HEK293 (cell line): ENCODE measurements at regions not wholly inside any gene's neighbourhood (a gene's known extent, or its start where the extent isn't known, plus 50 kb on each side); places are given as distances from the start of the nearest gene placed in this dataset.

Experiments
- CTCF ChIA-PET: fragments of 350-600 bp; formaldehyde crosslinking; extraction: SDS; loops from one replicate; lab custom pipeline; 2021; ENCODE audit warnings: antibody characterized with exemption; lab: Yijun Ruan, JAX
- POLR2A ChIA-PET: fragments of 300-600 bp; formaldehyde crosslinking; extraction: SDS; loops from one replicate; lab custom pipeline; 2020; ENCODE audit warnings: antibody characterized with exemption, inconsistent platforms; lab: Yijun Ruan, JAX
- H3K27ac ChIP-seq: fragments of 200-500 bp; sonication (Bioruptor generic); 2 replicates; pipeline ENCODE4 v1.5.1; 2014; ENCODE audit warnings: low read depth, low read length, control low read depth, inconsistent platforms; ENCODE audit errors: extremely low read depth
- H3K36me3 ChIP-seq, 2 experiments: fragments of 200-500 bp in 1 of 2; sonication (Bioruptor generic) in 1 of 2; 1 replicate in 1 of 2; 2 replicates in 1 of 2; pipeline ENCODE4 v1.5.1; 2014 to 2017; ENCODE audit warnings: inconsistent platforms in 2 of 2, low read length in 2 of 2; ENCODE audit not compliant: control insufficient read depth in 2 of 2, insufficient read depth in 1 of 2
- H3K4me1 ChIP-seq: fragments of 200-500 bp; sonication (Bioruptor generic); 2 replicates; pipeline ENCODE4 v1.5.1; 2014; ENCODE audit warnings: mild to moderate bottlenecking, low read length, inconsistent platforms; ENCODE audit not compliant: control insufficient read depth, insufficient read depth
- H3K4me3 ChIP-seq: 2 replicates; pipeline ENCODE4 v1.5.1; 2011; ENCODE audit warnings: low read depth, mild to moderate bottlenecking, control low read depth, low read length, moderate library complexity
- H3K9me3 ChIP-seq: fragments of 200-500 bp; sonication (Bioruptor generic); 2 replicates; pipeline ENCODE4 v1.5.1; 2014; ENCODE audit warnings: low read depth, low read length, inconsistent platforms; ENCODE audit not compliant: control insufficient read depth, insufficient read depth
- HOXC10 ChIP-seq: sonication (generic); formaldehyde crosslinking; IDR thresholded peaks from 2 replicates; pipeline ENCODE4 v1.8.1; 2023; ENCODE audit warnings: mild to moderate bottlenecking, missing genetic modification reagents
- HOXD13 ChIP-seq: sonication (generic); formaldehyde crosslinking; IDR thresholded peaks from 2 replicates; pipeline ENCODE4 v1.8.0; 2022; ENCODE audit warnings: missing genetic modification reagents, borderline replicate concordance
- INSM2 ChIP-seq: fragments of 450-650 bp; formaldehyde crosslinking; IDR thresholded peaks from 2 replicates; pipeline ENCODE4 v1.5.1; 2016; ENCODE audit warnings: missing biosample characterization, missing genetic modification characterization
- MEIS1 ChIP-seq: sonication (generic); formaldehyde crosslinking; IDR thresholded peaks from 2 replicates; pipeline ENCODE4 v1.8.1; 2022; ENCODE audit warnings: missing genetic modification reagents, mild to moderate bottlenecking, borderline replicate concordance
- SP7 ChIP-seq: fragments of 450-650 bp; formaldehyde crosslinking; IDR thresholded peaks from 2 replicates; pipeline ENCODE4 v1.5.1; 2016; ENCODE audit warnings: missing biosample characterization, missing genetic modification characterization
- ZBTB21 ChIP-seq: fragments of 450-650 bp; formaldehyde crosslinking; IDR thresholded peaks from 2 replicates; pipeline ENCODE4 v1.5.1; 2017; ENCODE audit warnings: missing biosample characterization, missing genetic modification characterization
- ZBTB26 ChIP-seq: fragments of 450-650 bp; formaldehyde crosslinking; optimal IDR thresholded peaks from 2 replicates; pipeline ENCODE3; 2016; ENCODE audit warnings: missing biosample characterization, mild to moderate bottlenecking, missing genetic modification characterization
- ZBTB8A ChIP-seq: fragments of 450-650 bp; formaldehyde crosslinking; IDR thresholded peaks from 2 replicates; pipeline ENCODE4 v1.5.1; 2016; ENCODE audit warnings: missing biosample characterization, missing genetic modification characterization
- ZNF16 ChIP-seq: fragments of 450-650 bp; formaldehyde crosslinking; IDR thresholded peaks from 2 replicates; pipeline ENCODE4 v1.5.1; 2016; ENCODE audit warnings: low read depth, missing biosample characterization, missing genetic modification characterization
- ZNF18 ChIP-seq: fragments of 450-650 bp; formaldehyde crosslinking; IDR thresholded peaks from 2 replicates; pipeline ENCODE4 v1.5.1; 2016; ENCODE audit warnings: missing biosample characterization, missing genetic modification characterization
- ZNF26 ChIP-seq: fragments of 450-650 bp; formaldehyde crosslinking; IDR thresholded peaks from 2 replicates; pipeline ENCODE4 v1.5.1; 2016; ENCODE audit warnings: missing biosample characterization, missing genetic modification characterization
- ZNF280D ChIP-seq: fragments of 450-650 bp; formaldehyde crosslinking; IDR thresholded peaks from 2 replicates; pipeline ENCODE4 v1.5.1; 2016; ENCODE audit warnings: missing biosample characterization, missing genetic modification characterization
- ZNF292 ChIP-seq: fragments of 450-650 bp; formaldehyde crosslinking; IDR thresholded peaks from 2 replicates; pipeline ENCODE4 v1.5.1; 2016; ENCODE audit warnings: low read depth, missing biosample characterization, missing genetic modification characterization, borderline replicate concordance
- ZNF580 ChIP-seq: fragments of 450-650 bp; formaldehyde crosslinking; IDR thresholded peaks from 2 replicates; pipeline ENCODE4 v1.5.1; 2016; ENCODE audit warnings: missing biosample characterization, missing genetic modification characterization
- ZNF621 ChIP-seq: fragments of 450-650 bp; formaldehyde crosslinking; IDR thresholded peaks from 2 replicates; pipeline ENCODE4 v1.5.1; 2017; ENCODE audit warnings: missing biosample characterization, missing genetic modification characterization
- ZNF658 ChIP-seq: fragments of 450-650 bp; formaldehyde crosslinking; IDR thresholded peaks from 2 replicates; pipeline ENCODE4; 2016; ENCODE audit warnings: missing biosample characterization, missing genetic modification characterization
- ZNF785 ChIP-seq: fragments of 450-650 bp; formaldehyde crosslinking; IDR thresholded peaks from 2 replicates; pipeline ENCODE4 v1.5.1; 2016; ENCODE audit warnings: missing biosample characterization, missing genetic modification characterization

GRCh38 chr13:31594056-31594455 lies 145.3 kb upstream of the RXFP2 start:
- ChIA-PET POLR2A (no interaction called here), CTCF (interaction anchor here (0.6 kb wide), 1 partner anchor 45 kb away, joined by 4 read pairs; no protein-coding TSS in a partner anchor)
- Histone ChIP-seq H3K4me3 (no peak overlapping the region), H3K4me1 (no peaks in the 10 kb centered on the region), H3K36me3 (no peaks in the 10 kb centered on the region), H3K27ac (no peak overlapping the region)
- TF ChIP-seq ZNF580 (no peak), ZNF26 (no peak), ZNF621 (tag by site-specific recombination) (no peak), MEIS1 (CRISPR knock-in tag) (no peak), ZNF785 (no peak), ZBTB8A (no peak), ZBTB21 (no peak)
- TF ChIP-seq, all 188 proteins: peak for 0
- no peaks in the 10 kb centered on the region for H3K9me3 ChIP-seq

GRCh38 chr13:31595563-31595962 lies 143.8 kb upstream of the RXFP2 start:
- no peak overlapping the region for H3K4me3 ChIP-seq
- H3K36me3 ChIP-seq = no peaks in the 10 kb centered on the region
- H3K9me3 ChIP-seq = no peaks in the 10 kb centered on the region
- TF ChIP-seq ZNF16 (tag by site-specific recombination) (no peak), ZBTB26 (no peak), SP7 (tag by site-specific recombination) (no peak), ZNF18 (tag by site-specific recombination) (no peak), ZNF658 (no peak), ZNF280D (tag by site-specific recombination) (no peak), HOXC10 (no peak)
- TF ChIP-seq, all 188 proteins: peak for 0
- H3K4me1 ChIP-seq = no peaks in the 10 kb centered on the region
- H3K27ac ChIP-seq = no peak overlapping the region
- CTCF ChIA-PET = interaction anchor here (0.6 kb wide), 1 partner anchor 434 kb away, joined by 3 read pairs; no protein-coding TSS in a partner anchor
- POLR2A ChIA-PET = no interaction called here

- TF ChIP-seq INSM2 (tag by site-specific recombination) (no peak), HOXD13 (CRISPR knock-in tag) (no peak), ZNF292 (tag by site-specific recombination) (no peak)
- ChIA-PET POLR2A (no interaction called here), CTCF (interaction anchor here (0.6 kb wide), 1 partner anchor 62 kb away, joined by 4 read pairs; no protein-coding TSS in a partner anchor)
- Histone ChIP-seq H3K4me3 (no peak overlapping the region), H3K4me1 (no peaks in the 10 kb centered on the region), H3K27ac (no peak overlapping the region), H3K36me3 (no peaks in the 10 kb centered on the region), H3K9me3 (no peaks in the 10 kb centered on the region)
Observed at GRCh38 chr13:31598990-31599389, 140.3 kb upstream of the RXFP2 start.
